HFFc6 (cell line): ENCODE measurements at regions not wholly inside any gene's neighbourhood (a gene's known extent, or its start where the extent isn't known, plus 50 kb on each side); places are given as distances from the start of the nearest gene placed in this dataset.
"Not testable (repeated sequence)": the region's sequence is repeated elsewhere in the genome, so short reads cannot be mapped to it uniquely, and the experiment has no call there.

Experiments used
- DNase-seq: peaks from one replicate; pipeline ENCODE4 v3.0.0-alpha.2; 2018
- H3K27ac Mint-ChIP-seq: 2 replicates; pipeline ENCODE4 v1.8.0; 2020; ENCODE audit warnings: mild to moderate bottlenecking, mixed read lengths
- H3K27me3 Mint-ChIP-seq: 2 replicates; pipeline ENCODE4 v1.8.0; 2021; ENCODE audit warnings: mild to moderate bottlenecking, moderate library complexity, mixed read lengths; ENCODE audit not compliant: insufficient read depth
- H3K36me3 Mint-ChIP-seq: 2 replicates; pipeline ENCODE4 v1.8.0; 2021; ENCODE audit warnings: low read depth, mixed read lengths
- H3K4me1 Mint-ChIP-seq: 2 replicates; pipeline ENCODE4 v1.8.0; 2020; ENCODE audit warnings: low read depth, mixed read lengths
- H3K4me3 Mint-ChIP-seq: 2 replicates; pipeline ENCODE4 v1.8.0; 2020; ENCODE audit warnings: mild to moderate bottlenecking, moderate library complexity, mixed read lengths
- H3K9me3 Mint-ChIP-seq: 2 replicates; pipeline ENCODE4 v1.8.0; 2020; ENCODE audit warnings: mild to moderate bottlenecking, mixed read lengths
- CTCF ChIP-seq: fragments of 200-600 bp; sonication (generic); IDR thresholded peaks from 2 replicates; pipeline ENCODE4 v1.5.0; 2021; ENCODE audit warnings: antibody characterized with exemption, mild to moderate bottlenecking

DNA sequence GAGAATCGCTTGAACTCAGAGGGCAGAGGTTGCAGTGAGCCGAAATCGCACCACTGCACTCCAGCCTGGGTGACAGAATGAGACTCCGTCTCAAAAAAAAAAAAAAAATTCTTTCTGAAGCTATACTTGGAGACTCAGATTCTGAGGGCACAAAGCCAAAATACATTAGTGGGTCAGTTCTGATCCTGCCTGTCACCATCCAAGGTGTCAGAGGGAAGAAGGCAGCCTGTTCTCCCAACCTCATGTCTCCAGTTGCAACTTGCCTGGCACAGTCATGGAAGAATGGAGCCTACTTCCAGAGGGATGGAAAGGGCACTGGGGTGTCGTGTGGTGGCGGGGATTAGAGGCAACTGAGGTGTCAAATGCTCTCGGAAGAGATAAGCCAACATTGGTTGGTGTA lies 104.8 kb upstream of the GATA6 start:
- Mint-ChIP-seq H3K27ac (no peak overlapping the region), H3K27me3 (peaks cover 36% of the 10 kb centered on the region), H3K9me3 (no peaks in the 10 kb centered on the region), H3K4me3 (no peak overlapping the region), H3K4me1 (no peaks in the 10 kb centered on the region), H3K36me3 (no peaks in the 10 kb centered on the region)
- TF ChIP-seq CTCF = no peak
- DNase-seq = no peak

GRCh38 chr18:22065311-22065710 lies 104.1 kb upstream of the GATA6 start:
- DNase-seq = no peak
- Mint-ChIP-seq H3K27ac (no peak overlapping the region), H3K36me3 (no peaks in the 10 kb centered on the region), H3K9me3 (no peaks in the 10 kb centered on the region), H3K4me1 (no peaks in the 10 kb centered on the region), H3K4me3 (no peak overlapping the region), H3K27me3 (peaks cover 39% of the 10 kb centered on the region)
- TF ChIP-seq CTCF = no peak

GRCh38 chr18:22066083-22066485 lies 103.3 kb upstream of the GATA6 start:
- H3K9me3 Mint-ChIP-seq = no peaks in the 10 kb centered on the region
- no peaks in the 10 kb centered on the region for H3K4me1 Mint-ChIP-seq
- peaks cover 39% of the 10 kb centered on the region for H3K27me3 Mint-ChIP-seq
- H3K27ac Mint-ChIP-seq = no peak overlapping the region
- H3K36me3 Mint-ChIP-seq = no peaks in the 10 kb centered on the region
- no peak for TF ChIP-seq CTCF
- no peak for DNase-seq
- no peak overlapping the region for H3K4me3 Mint-ChIP-seq

GRCh38 chr18:22067109-22067508 lies 102.3 kb upstream of the GATA6 start:
- Mint-ChIP-seq H3K36me3 (no peaks in the 10 kb centered on the region), H3K4me3 (no peak overlapping the region), H3K27ac (no peak overlapping the region), H3K4me1 (no peaks in the 10 kb centered on the region), H3K9me3 (no peaks in the 10 kb centered on the region), H3K27me3 (peaks cover 45% of the 10 kb centered on the region)
- no peak for TF ChIP-seq CTCF
- no peak for DNase-seq

DNA sequence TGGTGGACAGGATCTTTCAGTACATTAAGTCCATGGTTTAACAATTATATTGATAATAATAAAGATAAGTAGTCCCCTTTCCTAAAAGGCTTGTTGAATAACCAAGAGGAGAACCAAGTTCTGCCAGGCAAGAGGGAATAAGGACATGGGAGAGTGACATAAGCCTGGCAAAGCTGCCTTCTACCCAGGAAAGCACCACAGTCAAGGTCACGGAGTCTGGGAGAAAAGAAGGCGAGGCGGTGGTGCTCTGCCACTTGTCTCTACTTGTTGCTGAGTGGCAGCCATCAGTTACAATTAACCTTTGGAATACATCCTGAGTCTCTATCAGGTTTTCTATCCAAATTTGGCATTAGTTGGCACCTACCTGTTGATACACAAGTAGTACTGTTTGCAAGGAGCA lies 101.7 kb upstream of the GATA6 start:
- peaks cover 45% of the 10 kb centered on the region for H3K27me3 Mint-ChIP-seq

GRCh38 chr18:22068784-22069183 lies 100.6 kb upstream of the GATA6 start:
- not testable (repeated sequence) for H3K9me3 Mint-ChIP-seq, H3K27ac Mint-ChIP-seq, DNase-seq, H3K36me3 Mint-ChIP-seq, H3K4me1 Mint-ChIP-seq, H3K4me3 Mint-ChIP-seq
- peaks cover 44% of the 10 kb centered on the region for H3K27me3 Mint-ChIP-seq

More for the DNA sequence above, 101.7 kb upstream of the GATA6 start:
- Mint-ChIP-seq H3K4me1 (no peaks in the 10 kb centered on the region), H3K27ac (no peak overlapping the region), H3K4me3 (no peak overlapping the region), H3K36me3 (no peaks in the 10 kb centered on the region), H3K9me3 (no peaks in the 10 kb centered on the region)
- no peak for TF ChIP-seq CTCF
- no peak for DNase-seq
